ENCODE measurements at regions not wholly inside any gene's neighbourhood (a gene's known extent, or its start where the extent isn't known, plus 50 kb on each side); places are given as distances from the start of the nearest gene placed in this dataset.

GRCh38 chr7:25839084-25839769 is 312.8 kb upstream of the NFE2L3 start:
- TF ChIP-seq CTCF (IDR thresholded peaks at IDR 0.05) (no peak), POLR2A (IDR thresholded peaks at IDR 0.05) (no peak)
